GM12878 (cell line): ENCODE measurements at regions not wholly inside any gene's neighbourhood (a gene's known extent, or its start where the extent isn't known, plus 50 kb on each side); places are given as distances from the start of the nearest gene placed in this dataset.

ENCODE experiments used
- ATAC-seq: fragments of 200-7000 bp; cut with Tn5 transposase; 3 replicates; pipeline ENCODE4 v1.9.1; 2020; ENCODE audit warnings: mild to moderate bottlenecking, moderate library complexity
- BruUV-seq: library from RNA; stranded (reverse); fragments of 400-500 nt; replicated peaks from 2 replicates; lab custom pipeline; 2021; lab: Mats Ljungman, UMichigan
- CTCF ChIA-PET: fragments of 300-600 bp; sonication (Branson Sonifier 250); formaldehyde crosslinking; extraction: SDS; loops from one replicate; lab custom pipeline; 2021; ENCODE audit warnings: inconsistent platforms; lab: Yijun Ruan, JAX
- POLR2A ChIA-PET: fragments of 350-600 bp; formaldehyde crosslinking; extraction: SDS; loops from one replicate; lab custom pipeline; 2021; ENCODE audit warnings: inconsistent platforms; lab: Charles Lee
- RAD21 ChIA-PET: fragments of 300-600 bp; sonication (Branson Sonifier 250); formaldehyde crosslinking; loops from one replicate; lab custom pipeline; 2023; ENCODE audit warnings: antibody characterized with exemption; ENCODE audit not compliant: unreplicated experiment; lab: Charles Lee
- SMC1A ChIA-PET: fragments of 300-600 bp; sonication (Branson Sonifier 250); formaldehyde crosslinking; loops from one replicate; lab custom pipeline; 2023; ENCODE audit not compliant: unreplicated experiment, uncharacterized antibody; lab: Charles Lee
- DNase-seq: peaks from one replicate; pipeline ENCODE4 v3.0.0-alpha.2; 2011; ENCODE audit warnings: low read depth, low spot score
- FAIRE-seq: peaks from 3 replicates; lab custom pipeline; 2011; peaks lifted over from hg19 to GRCh38; lab: Jason Lieb, UNC
- H2AFZ ChIP-seq: 2 replicates; pipeline ENCODE4 v1.6.0; 2011; ENCODE audit warnings: low read depth, low read length, control low read depth; ENCODE audit not compliant: control insufficient read depth
- H3K27ac ChIP-seq: 2 replicates; pipeline ENCODE4 v1.5.1; 2011; ENCODE audit warnings: control low read depth; ENCODE audit not compliant: control insufficient read depth, insufficient read depth
- H3K27me3 ChIP-seq, 2 experiments: replicated peaks in 1 of 2; 2 replicates each; pipeline versions ENCODE4 v1.6.0 to v1.6.1; 2011; ENCODE audit warnings: low read length in 1 of 2; ENCODE audit not compliant: control insufficient read depth in 2 of 2, insufficient read depth in 2 of 2
- H3K36me3 ChIP-seq, 2 experiments: 2 replicates each; pipeline ENCODE4 v1.5.1; 2011; ENCODE audit warnings: low read length in 1 of 2; ENCODE audit not compliant: control insufficient read depth in 2 of 2, insufficient read depth in 2 of 2
- H3K4me1 ChIP-seq: 2 replicates; pipeline ENCODE4 v1.6.1; 2011; ENCODE audit warnings: mild to moderate bottlenecking, low read length, moderate library complexity, mixed read lengths; ENCODE audit not compliant: control insufficient read depth, insufficient read depth
- H3K4me2 ChIP-seq: 2 replicates; pipeline ENCODE4 v1.6.0; 2011; ENCODE audit warnings: control low read depth; ENCODE audit not compliant: control insufficient read depth, insufficient read depth
- H3K4me3 ChIP-seq: fragments of 200-600 bp; sonication (generic); 2 replicates; pipeline ENCODE4 v1.5.1; 2016
- H3K79me2 ChIP-seq: 2 replicates; pipeline ENCODE4 v1.6.0; 2011; ENCODE audit warnings: low read length; ENCODE audit not compliant: control insufficient read depth, insufficient read depth
- H3K9ac ChIP-seq: 2 replicates; pipeline ENCODE4 v1.8.0; 2011; ENCODE audit warnings: low read length, control low read depth, mixed read lengths; ENCODE audit not compliant: control insufficient read depth, insufficient read depth
- H3K9me3 ChIP-seq: replicated peaks from 3 replicates; pipeline ENCODE4 v1.5.1; 2011; ENCODE audit warnings: mild to moderate bottlenecking, low read length; ENCODE audit not compliant: control insufficient read depth, insufficient read depth
- H4K20me1 ChIP-seq: 2 replicates; pipeline ENCODE4 v1.6.0; 2011; ENCODE audit not compliant: control insufficient read depth, insufficient read depth
- IKZF1 ChIP-seq: fragments of 450-650 bp; conservative IDR thresholded peaks from 2 replicates; pipeline ENCODE4 v1.6.1; 2017; ENCODE audit warnings: antibody characterized with exemption, mild to moderate bottlenecking
- SP1 ChIP-seq: IDR thresholded peaks from one replicate; pipeline ENCODE4 v1.6.1; 2011; ENCODE audit warnings: low read depth, low read length
- TCF3 ChIP-seq: IDR thresholded peaks from 2 replicates; pipeline ENCODE4 v1.6.1; 2012; ENCODE audit warnings: low read depth, mild to moderate bottlenecking, low read length, borderline replicate concordance; ENCODE audit not compliant: insufficient read depth
- WGBS: methylation state at CpG from one replicate; pipeline ENCODE4 v1.1.6; 2016; ENCODE audit warnings: low lambda C conversion rate; ENCODE audit not compliant: insufficient replicate concordance, insufficient coverage; ENCODE audit errors: missing lambda C conversion rate; 5-methylcytosine and 5-hydroxymethylcytosine counted together
- in situ Hi-C: fragments of 300-500 bp; cut with MboI; formaldehyde crosslinking; loops from 9 replicates; pipeline ENCODE4 v1.14.3; 2018; ENCODE audit warnings: mixed read lengths
- intact Hi-C: fragments of 100-400 bp; cut with micrococcal nuclease; formaldehyde crosslinking; loops from one replicate; pipeline ENCODE4 v1.14.2; 2022; ENCODE audit not compliant: unreplicated experiment

DNA sequence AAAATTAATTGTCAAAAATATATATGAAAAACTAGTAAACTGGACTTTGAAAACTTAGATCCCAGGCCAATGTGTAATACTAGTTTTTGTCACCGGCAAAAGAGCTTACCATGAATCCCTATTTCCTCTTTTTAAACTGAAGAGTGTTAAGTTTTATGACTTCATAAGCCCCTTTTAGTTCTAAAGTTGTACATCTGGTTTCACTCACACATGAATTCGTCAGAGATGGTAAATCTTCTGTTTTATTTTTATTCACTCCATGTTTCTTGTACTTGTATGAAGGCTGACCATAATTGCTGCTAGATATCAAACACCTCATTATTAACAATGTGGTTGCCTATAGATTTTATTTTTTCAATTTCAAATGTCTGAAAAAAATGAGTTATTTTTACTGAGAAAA lies 827.9 kb downstream of the PCDH7 start:
- DNase-seq: no peak
- no peak overlapping the region for H3K4me2 ChIP-seq
- no peak for TF ChIP-seq TCF3
- TF ChIP-seq, all 136 proteins: peak for 0
- no peaks in the 10 kb centered on the region for H3K4me1 ChIP-seq
- WGBS: 13% methylated on average over 2 of the region's 2 CpGs
- no peaks in the 10 kb centered on the region for H3K27me3 ChIP-seq
- no peak overlapping the region for H3K4me3 ChIP-seq
- H3K27ac ChIP-seq: no peak overlapping the region
- CTCF ChIA-PET: no interaction called here
- no peaks in the 10 kb centered on the region for H3K79me2 ChIP-seq
- H3K9me3 ChIP-seq: no peaks in the 10 kb centered on the region
- H4K20me1 ChIP-seq: no peaks in the 10 kb centered on the region
- POLR2A ChIA-PET: no interaction called here
- SMC1A ChIA-PET: interaction anchor here (1.2 to 1.3 kb wide), 2 partner anchors 8 to 12 kb away, joined by 3 read pairs; no protein-coding TSS in a partner anchor
- ATAC-seq: 0 out of 3 replicates have a peak, but pooled peaks have one; percentile 16
- no TSS peak for BruUV-seq
- in situ Hi-C loops: no loop called here
- no peak overlapping the region for H2AFZ ChIP-seq
- RAD21 ChIA-PET: no interaction called here
- intact Hi-C loops: no loop called here
- no peak overlapping the region for H3K9ac ChIP-seq
- no peaks in the 10 kb centered on the region for H3K36me3 ChIP-seq
- no peak for FAIRE-seq

DNA sequence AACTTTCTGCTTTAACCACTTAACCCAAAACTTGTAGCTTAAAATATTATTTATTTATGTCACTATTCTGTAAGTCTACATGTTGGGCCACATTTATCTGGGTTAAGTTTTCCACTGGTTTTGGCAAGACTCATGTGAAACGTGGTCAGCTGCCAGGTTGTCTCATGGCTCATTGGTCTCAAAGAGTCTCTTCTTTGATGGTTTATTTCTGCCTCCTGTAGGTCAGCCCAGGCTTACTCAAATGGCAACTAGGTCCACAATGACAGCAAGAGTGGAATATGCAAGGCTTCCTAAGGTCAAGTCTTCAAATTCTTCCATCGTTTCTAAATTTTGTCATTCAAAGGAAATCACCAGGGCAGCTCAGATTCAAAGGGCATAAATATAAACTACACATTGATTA lies 828.7 kb downstream of the PCDH7 start:
- no peak overlapping the region for H3K9ac ChIP-seq
- ATAC-seq (peak; percentile 56), DNase-seq (no peak), FAIRE-seq (no peak)
- no peaks in the 10 kb centered on the region for H3K27me3 ChIP-seq
- no peaks in the 10 kb centered on the region for H3K4me1 ChIP-seq
- H3K9me3 ChIP-seq: no peaks in the 10 kb centered on the region
- no peak overlapping the region for H3K4me3 ChIP-seq
- ChIA-PET CTCF (no interaction called here), SMC1A (interaction anchor here (0.5 to 0.6 kb wide), 2 partner anchors 15 to 207 kb away, joined by 3 read pairs; no protein-coding TSS in a partner anchor), RAD21 (no interaction called here), POLR2A (no interaction called here)
- no peak overlapping the region for H3K27ac ChIP-seq
- in situ Hi-C loops (no loop called here), intact Hi-C loops (no loop called here)
- TF ChIP-seq SP1 (no peak), IKZF1 (0 out of 2 replicates have a peak, but pooled peaks have one; percentile 16)
- H3K4me2 ChIP-seq: no peak overlapping the region
- no peaks in the 10 kb centered on the region for H3K36me3 ChIP-seq
- H4K20me1 ChIP-seq: no peaks in the 10 kb centered on the region
- H3K79me2 ChIP-seq: no peaks in the 10 kb centered on the region
- BruUV-seq: no TSS peak
- 0% methylated on average over 2 of the region's 2 CpGs for WGBS
- no peak overlapping the region for H2AFZ ChIP-seq
